ENCODE measurements at regions not wholly inside any gene's neighbourhood (a gene's known extent, or its start where the extent isn't known, plus 50 kb on each side); places are given as distances from the start of the nearest gene placed in this dataset.

- Histone ChIP-seq H3K4me1 (ENCODE audit: control insufficient read depth, insufficient read depth, low read length) (no peaks in the 10 kb centered on the region), H3K27me3 (ENCODE audit: control insufficient read depth, insufficient read depth, low read length, poor library complexity, severe bottlenecking) (no peaks in the 10 kb centered on the region), H3K9me3 (ENCODE audit: control insufficient read depth, low read length) (no peaks in the 10 kb centered on the region), H3K36me3 (ENCODE audit: control insufficient read depth, insufficient read depth, low read length) (no peaks in the 10 kb centered on the region), H3K27ac (ENCODE audit: low read depth, low read length) (no peak overlapping the region), H3K4me3 (ENCODE audit: low read length) (no peak overlapping the region), H3K9ac (ENCODE audit: extremely low read depth, low read length, poor library complexity, severe bottlenecking) (no peak overlapping the region)
- Mint-ChIP-seq H3K36me3 (ENCODE audit: low read depth) (no peaks in the 10 kb centered on the region), H3K27me3 (ENCODE audit: insufficient read depth) (peaks cover 4% of the 10 kb centered on the region), H3K27ac (no peak overlapping the region), H3K4me3 (no peak overlapping the region), H3K9me3 (no peaks in the 10 kb centered on the region), H3K4me1 (no peaks in the 10 kb centered on the region)
- 100% methylated on average over 1 of the region's 2 CpGs for WGBS, 2 experiments (ENCODE audit: insufficient coverage in 1 of 2, insufficient read length in 1 of 2)
- TF ChIP-seq CTCF (conservative IDR thresholded peaks at IDR 0.05): no peak
- DNase-seq: no peak
These were observed 867.6 kb downstream of the TRAM1L1 start for GRCh38 chr4:116217781-116218180.

GRCh38 chr4:116215622-116216021 is 869.8 kb downstream of the TRAM1L1 start:
- TF ChIP-seq CTCF (conservative IDR thresholded peaks at IDR 0.05): no peak
- H3K9ac ChIP-seq (ENCODE audit: extremely low read depth, low read length, poor library complexity, severe bottlenecking): no peak overlapping the region
- no peak overlapping the region for H3K4me3 Mint-ChIP-seq
- no peak overlapping the region for H3K4me3 ChIP-seq (ENCODE audit: low read length)
- peaks cover 4% of the 10 kb centered on the region for H3K27me3 Mint-ChIP-seq (ENCODE audit: insufficient read depth)
- H3K4me1 Mint-ChIP-seq: no peaks in the 10 kb centered on the region
- H3K27me3 ChIP-seq (ENCODE audit: control insufficient read depth, insufficient read depth, low read length, poor library complexity, severe bottlenecking): no peaks in the 10 kb centered on the region
- no peaks in the 10 kb centered on the region for H3K9me3 ChIP-seq (ENCODE audit: control insufficient read depth, low read length)
- 94 to 100% methylated on average over 1 of the region's 1 CpG for WGBS, 2 experiments (ENCODE audit: insufficient coverage in 1 of 2, insufficient read length in 1 of 2)
- H3K27ac Mint-ChIP-seq: no peak overlapping the region
- no peaks in the 10 kb centered on the region for H3K9me3 Mint-ChIP-seq
- no peak for DNase-seq
- H3K36me3 Mint-ChIP-seq (ENCODE audit: low read depth): no peaks in the 10 kb centered on the region
- H3K36me3 ChIP-seq (ENCODE audit: control insufficient read depth, insufficient read depth, low read length): no peaks in the 10 kb centered on the region
- H3K27ac ChIP-seq (ENCODE audit: low read depth, low read length): no peak overlapping the region
- H3K4me1 ChIP-seq (ENCODE audit: control insufficient read depth, insufficient read depth, low read length): no peaks in the 10 kb centered on the region

- Mint-ChIP-seq H3K4me1 (no peaks in the 10 kb centered on the region), H3K27me3 (ENCODE audit: insufficient read depth) (no peaks in the 10 kb centered on the region), H3K9me3 (no peaks in the 10 kb centered on the region), H3K36me3 (ENCODE audit: low read depth) (no peaks in the 10 kb centered on the region), H3K4me3 (no peak overlapping the region), H3K27ac (no peak overlapping the region)
- Histone ChIP-seq H3K4me3 (ENCODE audit: low read length) (no peak overlapping the region), H3K27ac (ENCODE audit: low read depth, low read length) (no peak overlapping the region), H3K9ac (ENCODE audit: extremely low read depth, low read length, poor library complexity, severe bottlenecking) (no peak overlapping the region), H3K27me3 (ENCODE audit: control insufficient read depth, insufficient read depth, low read length, poor library complexity, severe bottlenecking) (no peaks in the 10 kb centered on the region), H3K9me3 (ENCODE audit: control insufficient read depth, low read length) (no peaks in the 10 kb centered on the region), H3K36me3 (ENCODE audit: control insufficient read depth, insufficient read depth, low read length) (no peaks in the 10 kb centered on the region), H3K4me1 (ENCODE audit: control insufficient read depth, insufficient read depth, low read length) (no peaks in the 10 kb centered on the region)
- no peak for TF ChIP-seq CTCF (conservative IDR thresholded peaks at IDR 0.05)
- WGBS, 2 experiments (ENCODE audit: insufficient coverage in 1 of 2, insufficient read length in 1 of 2): 83% methylated on average over 1 of the region's 1 CpG; no CpG with 5 or more reads in 1 of the 2 experiments
- no peak for DNase-seq
These were observed 882.9 kb downstream of the TRAM1L1 start for GRCh38 chr4:116202524-116202923.

All from endodermal cell (in vitro differentiated cells).